Glutamatergic neuron (in vitro differentiated cells): ENCODE measurements at regions not wholly inside any gene's neighbourhood (a gene's known extent, or its start where the extent isn't known, plus 50 kb on each side); places are given as distances from the start of the nearest gene placed in this dataset.

Experiments used
- DNase-seq: peaks from one replicate; pipeline ENCODE4 v3.0.0; 2022
- H3K27ac Mint-ChIP-seq: one replicate; pipeline ENCODE4 v1.8.0; 2020; ENCODE audit warnings: mild to moderate bottlenecking, mixed read lengths, inconsistent platforms; ENCODE audit not compliant: unreplicated experiment
- H3K27me3 Mint-ChIP-seq: one replicate; pipeline ENCODE4 v1.8.0; 2020; ENCODE audit warnings: mild to moderate bottlenecking, moderate library complexity, mixed read lengths, inconsistent platforms; ENCODE audit not compliant: unreplicated experiment
- H3K36me3 Mint-ChIP-seq: one replicate; pipeline ENCODE4 v1.8.0; 2020; ENCODE audit warnings: mild to moderate bottlenecking, mixed read lengths, inconsistent platforms; ENCODE audit not compliant: unreplicated experiment
- H3K4me1 Mint-ChIP-seq: one replicate; pipeline ENCODE4 v1.8.0; 2020; ENCODE audit warnings: mild to moderate bottlenecking, low read depth, mixed read lengths, inconsistent platforms; ENCODE audit not compliant: unreplicated experiment
- H3K4me3 Mint-ChIP-seq: one replicate; pipeline ENCODE4 v1.8.0; 2020; ENCODE audit warnings: mild to moderate bottlenecking, mixed read lengths, inconsistent platforms; ENCODE audit not compliant: unreplicated experiment
- H3K9me3 Mint-ChIP-seq: one replicate; pipeline ENCODE4 v1.8.0; 2020; ENCODE audit warnings: mild to moderate bottlenecking, moderate library complexity, mixed read lengths, inconsistent platforms; ENCODE audit not compliant: unreplicated experiment
- CTCF ChIP-seq: fragments of 200-600 bp; sonication (generic); IDR thresholded peaks from one replicate; pipeline ENCODE4 v1.5.0; 2021; ENCODE audit not compliant: partially characterized antibody, unreplicated experiment

- H3K4me3 Mint-ChIP-seq, result no peak overlapping the region
- TF ChIP-seq CTCF, result no peak
- H3K27ac Mint-ChIP-seq, result no peak overlapping the region
- peak; percentile 67 for DNase-seq
- no peaks in the 10 kb centered on the region for H3K27me3 Mint-ChIP-seq
- H3K36me3 Mint-ChIP-seq, result no peaks in the 10 kb centered on the region
- H3K9me3 Mint-ChIP-seq, result no peaks in the 10 kb centered on the region
- no peaks in the 10 kb centered on the region for H3K4me1 Mint-ChIP-seq
Observed at GRCh38 chr2:180474716-180475115, 467.6 kb upstream of the CWC22 start.

- H3K36me3 Mint-ChIP-seq, result no peaks in the 10 kb centered on the region
- no peaks in the 10 kb centered on the region for H3K27me3 Mint-ChIP-seq
- no peaks in the 10 kb centered on the region for H3K9me3 Mint-ChIP-seq
- H3K4me1 Mint-ChIP-seq, result no peaks in the 10 kb centered on the region
- H3K27ac Mint-ChIP-seq, result no peak overlapping the region
- H3K4me3 Mint-ChIP-seq, result no peak overlapping the region
- no peak for DNase-seq
- no peak for TF ChIP-seq CTCF
Observed at GRCh38 chr2:180473456-180473855, 466.4 kb upstream of the CWC22 start.

GRCh38 chr2:180472133-180472532 lies 465.0 kb upstream of the CWC22 start:
- TF ChIP-seq CTCF, result no peak
- Mint-ChIP-seq H3K27ac (no peak overlapping the region), H3K4me3 (no peak overlapping the region), H3K36me3 (no peaks in the 10 kb centered on the region), H3K27me3 (no peaks in the 10 kb centered on the region), H3K4me1 (no peaks in the 10 kb centered on the region), H3K9me3 (no peaks in the 10 kb centered on the region)
- no peak for DNase-seq

- no peak overlapping the region for H3K27ac Mint-ChIP-seq
- TF ChIP-seq CTCF, result no peak
- H3K4me1 Mint-ChIP-seq, result no peaks in the 10 kb centered on the region
Observed at GRCh38 chr2:180463608-180464007, 456.5 kb upstream of the CWC22 start.

GRCh38 chr2:180461761-180462160 lies 454.7 kb upstream of the CWC22 start:
- Mint-ChIP-seq H3K4me3 (no peak overlapping the region), H3K27ac (no peak overlapping the region), H3K9me3 (no peaks in the 10 kb centered on the region), H3K27me3 (no peaks in the 10 kb centered on the region), H3K4me1 (no peaks in the 10 kb centered on the region), H3K36me3 (no peaks in the 10 kb centered on the region)
- DNase-seq, result no peak
- no peak for TF ChIP-seq CTCF

More at GRCh38 chr2:180463608-180464007, 456.5 kb upstream of the CWC22 start:
- Mint-ChIP-seq H3K9me3 (no peaks in the 10 kb centered on the region), H3K36me3 (no peaks in the 10 kb centered on the region), H3K27me3 (no peaks in the 10 kb centered on the region), H3K4me3 (no peak overlapping the region)
- DNase-seq, result no peak
